Hepatocyte (in vitro differentiated cells): ENCODE measurements at regions not wholly inside any gene's neighbourhood (a gene's known extent, or its start where the extent isn't known, plus 50 kb on each side); places are given as distances from the start of the nearest gene placed in this dataset.

Experiments used
- EZH2 ChIP-seq: fragments of 200-600 bp; sonication (generic); IDR thresholded peaks from 2 replicates; pipeline ENCODE4 v1.6.1; 2016; ENCODE audit warnings: antibody characterized with exemption, mild to moderate bottlenecking, borderline replicate concordance
- TF ChIP-seq, protein P1 (sequence below): fragments of 200-600 bp; sonication (generic); IDR thresholded peaks from 2 replicates; pipeline ENCODE4 v1.5.1; 2016; ENCODE audit warnings: antibody characterized with exemption, mild to moderate bottlenecking; ENCODE audit not compliant: poor library complexity

DNA sequence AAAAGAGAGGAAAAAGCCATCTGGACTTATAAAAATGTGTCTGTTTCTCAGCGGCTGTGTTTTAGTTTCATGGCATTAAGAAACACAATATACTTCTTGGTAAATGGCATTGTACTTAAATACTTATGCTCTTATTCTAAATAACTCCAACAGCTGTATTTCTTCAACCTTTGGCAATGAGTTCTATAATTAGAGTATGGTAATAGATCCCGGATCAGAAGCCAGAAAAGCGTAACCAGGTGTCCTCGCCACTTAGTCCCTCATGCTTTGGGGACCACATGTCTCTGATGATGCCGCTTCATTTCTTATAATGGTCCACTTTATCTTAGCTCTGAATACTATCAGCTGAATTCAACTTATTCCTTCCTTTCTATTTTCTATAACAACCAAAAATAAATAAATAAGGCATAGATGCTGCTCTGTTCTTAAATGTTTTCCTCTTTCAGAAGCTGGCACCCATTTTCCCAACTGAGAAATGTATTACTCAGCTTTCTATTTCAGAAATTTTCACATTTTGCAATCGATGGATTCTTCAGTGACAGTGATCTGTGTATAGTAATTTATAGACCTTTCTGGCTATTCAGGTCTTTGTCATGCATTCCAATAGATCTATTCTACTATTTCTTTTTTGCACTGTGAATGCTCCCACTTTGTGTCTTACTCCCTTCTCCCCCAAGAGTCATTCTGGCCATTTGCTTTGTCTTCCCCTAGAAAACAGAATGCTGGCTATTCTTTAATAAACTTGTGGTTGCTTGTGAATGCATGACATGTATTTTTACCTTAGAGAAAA is 87.6 kb upstream of the KBTBD8 start:
- TF ChIP-seq, protein P1, sequence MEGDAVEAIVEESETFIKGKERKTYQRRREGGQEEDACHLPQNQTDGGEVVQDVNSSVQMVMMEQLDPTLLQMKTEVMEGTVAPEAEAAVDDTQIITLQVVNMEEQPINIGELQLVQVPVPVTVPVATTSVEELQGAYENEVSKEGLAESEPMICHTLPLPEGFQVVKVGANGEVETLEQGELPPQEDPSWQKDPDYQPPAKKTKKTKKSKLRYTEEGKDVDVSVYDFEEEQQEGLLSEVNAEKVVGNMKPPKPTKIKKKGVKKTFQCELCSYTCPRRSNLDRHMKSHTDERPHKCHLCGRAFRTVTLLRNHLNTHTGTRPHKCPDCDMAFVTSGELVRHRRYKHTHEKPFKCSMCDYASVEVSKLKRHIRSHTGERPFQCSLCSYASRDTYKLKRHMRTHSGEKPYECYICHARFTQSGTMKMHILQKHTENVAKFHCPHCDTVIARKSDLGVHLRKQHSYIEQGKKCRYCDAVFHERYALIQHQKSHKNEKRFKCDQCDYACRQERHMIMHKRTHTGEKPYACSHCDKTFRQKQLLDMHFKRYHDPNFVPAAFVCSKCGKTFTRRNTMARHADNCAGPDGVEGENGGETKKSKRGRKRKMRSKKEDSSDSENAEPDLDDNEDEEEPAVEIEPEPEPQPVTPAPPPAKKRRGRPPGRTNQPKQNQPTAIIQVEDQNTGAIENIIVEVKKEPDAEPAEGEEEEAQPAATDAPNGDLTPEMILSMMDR = no peak
- no peak for TF ChIP-seq EZH2
